ENCODE measurements at regions not wholly inside any gene's neighbourhood (a gene's known extent, or its start where the extent isn't known, plus 50 kb on each side); places are given as distances from the start of the nearest gene placed in this dataset.

- no peak for DNase-seq
Observed at GRCh38 chr5:173785866-173786265, 102.3 kb upstream of the CPEB4 start.

DNA sequence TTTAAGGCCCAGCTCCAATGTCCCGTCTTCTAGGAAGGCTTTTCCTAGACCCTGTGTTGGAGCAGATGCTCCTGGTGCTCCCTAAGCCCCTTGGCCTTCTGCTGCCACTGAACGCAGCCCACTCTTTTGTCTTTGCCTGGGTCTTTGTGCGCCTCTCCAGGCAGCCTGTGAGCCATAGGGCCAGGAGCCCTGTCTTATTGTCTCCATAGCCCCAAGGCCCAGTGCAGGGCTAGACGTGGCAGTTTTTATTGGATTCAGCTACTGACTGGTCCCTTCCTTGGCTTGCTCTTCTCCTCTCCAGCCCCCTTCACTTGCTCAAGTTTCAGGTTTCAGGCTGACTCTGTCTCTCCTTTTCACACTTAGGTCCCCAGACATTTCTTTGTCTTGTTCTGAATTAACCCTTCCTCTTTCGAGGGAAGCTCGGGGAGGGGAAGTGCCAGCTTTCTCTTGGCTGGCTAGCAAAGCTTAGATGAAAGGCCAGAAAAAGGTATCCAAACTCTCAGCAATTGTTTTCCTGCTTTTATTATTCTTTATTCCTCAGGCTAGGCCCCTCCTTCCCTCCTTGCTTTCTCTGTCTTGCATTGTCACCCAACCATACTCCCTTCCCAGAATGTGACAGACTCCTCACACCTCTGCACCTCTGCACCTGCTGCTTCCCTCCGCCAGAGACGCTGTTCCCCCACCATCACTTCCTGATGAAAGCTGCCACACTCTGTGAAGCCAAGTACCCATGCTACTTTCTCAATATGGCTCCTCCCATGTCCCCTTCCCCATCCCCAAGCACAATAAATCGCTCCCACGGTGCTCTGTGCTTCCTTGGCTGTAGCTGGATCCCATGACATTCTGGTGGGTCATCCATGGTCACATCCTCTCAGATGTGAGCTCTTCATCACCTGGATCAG is 101.6 kb upstream of the CPEB4 start:
- no peak for DNase-seq

DNA sequence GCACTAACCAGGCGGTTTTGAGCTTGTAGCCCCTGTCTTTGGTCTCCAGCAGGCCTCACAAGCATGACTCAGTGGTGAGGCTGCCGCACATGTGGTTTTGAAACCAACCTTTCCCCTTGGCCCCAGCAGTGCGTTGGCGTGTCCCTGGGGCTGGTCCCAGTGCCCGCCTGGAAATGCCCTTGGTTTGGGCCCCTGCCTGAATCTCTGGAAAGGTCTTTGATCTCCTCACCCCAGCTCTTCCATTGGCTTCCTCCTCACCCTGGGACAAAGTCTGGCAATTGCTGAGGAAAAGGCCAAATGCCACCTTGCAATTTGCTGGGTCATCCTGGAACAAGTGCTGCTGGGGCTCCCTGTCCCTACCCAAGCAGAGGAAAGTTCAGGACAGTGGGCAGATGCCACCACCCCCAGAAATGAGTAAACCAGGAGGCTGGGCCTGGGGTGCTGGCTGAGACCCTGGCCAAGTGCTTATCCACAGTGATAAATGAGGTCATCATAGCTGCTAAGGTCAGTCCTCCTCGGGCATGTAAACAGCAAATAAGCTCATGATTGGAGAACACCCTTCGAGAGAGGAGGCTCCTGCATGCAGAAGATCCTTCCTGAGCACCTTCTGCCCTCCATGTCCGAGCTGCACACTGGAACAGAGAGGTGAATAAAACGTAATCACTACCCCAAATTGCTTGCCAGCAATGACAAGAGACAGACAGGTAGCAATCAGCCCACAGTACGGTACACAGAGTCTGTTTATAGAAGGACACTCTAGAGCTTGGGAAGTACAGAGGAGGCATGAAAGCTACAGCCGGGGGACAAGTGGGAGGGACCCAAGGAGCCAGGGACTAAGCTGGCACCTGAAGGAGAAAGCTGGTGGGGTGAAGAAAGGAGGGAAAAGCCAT is 98.9 kb upstream of the CPEB4 start:
- no peak for DNase-seq

DNA sequence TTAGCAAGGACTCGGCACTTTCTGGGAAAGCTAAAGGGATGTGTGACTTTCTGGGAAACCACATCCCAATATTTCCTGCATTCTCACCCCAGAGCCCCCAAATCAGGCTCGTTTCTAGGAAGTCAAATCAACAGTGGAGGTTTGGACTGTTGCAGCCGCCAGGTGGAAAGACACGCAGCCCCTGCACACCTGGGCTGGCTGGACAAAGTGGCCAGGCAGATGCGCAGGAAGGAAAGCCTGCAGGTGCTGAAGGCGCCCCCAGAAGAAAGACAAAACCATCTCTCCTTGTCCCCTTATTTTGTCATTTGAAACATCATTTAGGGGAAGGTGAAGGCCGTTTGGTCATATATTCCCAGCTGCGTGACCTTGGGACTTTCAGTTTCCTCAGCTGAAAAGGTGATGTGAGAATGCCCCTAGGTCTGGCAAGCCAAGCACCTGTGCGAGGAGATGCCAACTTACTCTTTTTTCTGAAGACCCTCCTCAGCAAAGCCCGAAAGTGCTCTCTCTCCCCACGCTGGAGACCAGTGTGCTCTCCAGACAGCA is 97.9 kb upstream of the CPEB4 start:
- DNase-seq: no peak

DNA sequence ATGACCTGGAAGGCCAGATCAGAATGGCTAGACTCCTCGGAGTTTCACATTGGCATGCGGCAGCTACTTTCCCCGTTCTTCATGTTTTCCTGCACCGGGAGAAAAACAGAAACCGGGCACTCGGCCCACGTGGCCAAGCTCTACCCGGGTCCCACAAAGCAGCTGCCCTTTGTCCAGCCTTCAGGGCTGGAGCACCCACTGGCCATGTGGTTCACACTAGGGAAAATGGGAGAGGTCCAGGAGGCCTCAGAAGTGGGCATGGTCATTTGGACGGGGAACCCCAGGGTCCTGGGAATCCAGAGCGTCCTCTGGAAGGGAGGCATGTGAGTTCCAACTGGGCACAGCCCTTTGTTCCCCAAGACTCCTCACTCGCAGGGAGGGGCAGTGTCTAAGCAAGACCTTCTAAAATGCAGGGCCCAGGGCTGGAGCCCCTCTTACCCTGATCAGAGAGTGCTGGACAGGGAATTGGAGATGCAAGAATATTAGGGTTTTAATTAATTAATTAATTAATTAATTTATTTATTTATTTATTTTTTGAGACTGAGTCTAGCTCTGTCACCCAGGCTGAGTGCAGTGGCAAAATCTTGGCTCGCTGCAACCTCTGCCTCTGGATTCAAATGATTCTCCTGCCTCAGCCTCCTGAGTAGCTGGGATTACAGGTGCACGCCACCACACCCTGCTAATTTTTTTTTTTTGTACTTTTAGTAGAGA is 97.2 kb upstream of the CPEB4 start:
- no peak for DNase-seq

GRCh38 chr5:173791878-173792277 is 96.3 kb upstream of the CPEB4 start:
- no peak for DNase-seq

DNA sequence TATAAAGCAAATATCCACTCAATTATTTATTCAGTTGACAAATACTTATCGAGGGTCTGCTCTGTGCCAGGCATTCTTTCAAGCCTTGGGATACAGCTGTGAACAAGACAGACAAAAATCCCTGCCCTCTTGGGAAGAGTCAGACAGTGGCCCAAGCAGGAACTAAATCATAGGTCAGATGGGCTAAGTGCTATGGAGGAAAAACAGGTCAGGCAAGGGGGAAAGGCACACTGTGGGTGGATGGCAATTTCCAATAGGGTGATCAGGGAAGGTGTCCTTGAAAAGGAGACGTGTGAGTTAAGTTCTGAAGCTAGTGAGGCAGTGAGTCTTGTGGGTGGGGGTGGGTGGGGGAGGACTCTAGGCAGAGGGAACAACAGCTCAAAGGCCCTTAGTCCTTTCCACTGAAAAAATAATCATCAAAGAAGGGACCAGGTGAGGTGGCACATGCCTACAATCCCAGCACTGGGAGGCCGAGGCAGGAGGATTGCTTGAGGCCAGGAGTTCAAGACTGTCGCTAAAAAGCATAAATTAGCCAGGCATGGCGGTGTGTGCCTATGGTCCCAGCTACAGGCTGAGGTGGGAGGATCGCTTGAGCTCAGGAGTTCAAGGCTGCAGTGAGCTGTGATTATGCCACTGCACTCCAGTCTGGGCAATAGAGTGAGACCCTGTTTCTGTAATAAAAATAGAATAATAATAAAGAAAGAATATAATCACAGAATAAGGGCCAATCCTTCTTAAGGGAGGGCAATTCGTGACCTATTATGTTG is 95.2 kb upstream of the CPEB4 start:
- DNase-seq: no peak

GRCh38 chr5:173793648-173794548 is 94.3 kb upstream of the CPEB4 start:
- no peak for DNase-seq

DNA sequence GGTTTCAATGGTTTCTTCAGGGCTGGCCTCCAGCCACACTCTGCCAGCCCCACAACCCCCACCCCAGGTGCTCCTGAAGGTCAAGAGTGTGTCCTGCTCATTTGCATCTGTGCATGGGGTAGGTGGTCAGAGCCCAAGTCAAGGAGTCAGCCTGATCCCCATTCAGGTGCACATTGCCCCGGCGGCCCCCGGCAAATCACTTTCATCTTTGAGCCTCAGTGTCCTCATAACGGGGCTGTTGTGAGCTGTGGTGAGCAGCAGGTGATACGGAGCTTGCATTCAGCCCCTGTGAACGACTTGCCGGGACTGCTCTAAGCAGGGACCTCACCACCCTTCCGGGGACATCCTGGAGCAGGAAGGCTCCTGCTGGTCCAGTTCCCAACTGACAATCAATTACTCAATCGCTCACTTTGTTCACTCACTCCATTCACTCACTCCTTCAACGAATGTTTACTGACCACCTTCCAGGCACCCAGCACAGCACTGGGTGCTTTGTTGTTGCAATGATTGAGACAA is 93.2 kb upstream of the CPEB4 start:
- DNase-seq: no peak

- DNase-seq: no peak
Observed at GRCh38 chr5:173795601-173796000, 92.5 kb upstream of the CPEB4 start.

GRCh38 chr5:173796721-173797495 is 91.2 kb upstream of the CPEB4 start:
- no peak for DNase-seq

DNA sequence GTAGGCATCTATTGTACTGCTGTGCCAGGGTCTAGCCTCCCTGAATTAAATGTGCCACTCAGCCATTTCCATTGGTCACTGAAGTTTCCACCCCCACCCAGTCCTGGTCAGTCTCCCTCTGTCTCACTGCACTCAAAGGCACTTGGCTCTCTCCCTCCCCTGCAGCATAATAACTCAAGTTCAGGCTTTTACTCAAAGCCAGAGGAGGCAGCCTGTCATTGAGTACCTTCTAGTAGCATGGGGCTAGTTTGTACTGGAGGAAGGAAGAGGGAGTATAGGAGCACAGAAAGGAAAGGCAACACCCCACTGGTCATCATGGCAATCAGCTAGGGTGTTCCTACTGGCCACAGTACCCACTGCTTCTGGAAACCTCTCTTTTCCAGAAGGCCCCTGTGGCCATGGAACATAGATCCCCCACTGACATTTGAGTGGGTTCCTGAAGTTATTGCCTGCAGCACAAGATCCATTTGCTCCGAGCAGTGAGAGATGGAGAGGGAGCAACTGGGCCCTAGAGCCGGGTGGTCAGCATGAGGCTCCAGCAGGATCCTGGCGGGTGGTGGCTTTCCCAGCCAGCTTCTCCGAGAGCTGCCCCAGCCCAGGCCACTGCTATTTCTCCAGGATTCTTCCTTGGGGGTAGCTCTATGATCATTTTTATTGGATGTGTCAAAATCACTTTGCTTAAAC is 89.9 kb upstream of the CPEB4 start:
- no peak for DNase-seq

GRCh38 chr5:173800340-173800739 is 87.8 kb upstream of the CPEB4 start:
- no peak for DNase-seq

DNA sequence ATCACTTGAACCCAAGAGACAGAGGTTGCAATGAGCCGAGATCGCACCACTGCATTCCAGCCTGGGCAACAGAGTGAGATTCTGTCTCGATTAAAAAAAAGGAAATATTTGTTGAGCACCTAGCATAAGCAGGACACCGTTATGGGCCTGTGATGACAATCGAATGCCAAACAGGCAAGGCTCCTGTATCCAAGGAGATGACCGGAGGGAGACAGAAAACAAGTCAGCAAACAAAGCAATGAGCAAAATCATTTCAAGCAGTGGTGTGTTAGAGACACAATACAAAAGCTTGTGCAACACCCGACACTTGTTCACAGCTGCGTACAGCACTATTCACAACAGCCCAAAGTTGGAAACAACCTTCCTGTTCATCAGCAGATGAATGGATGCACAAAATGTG is 87.1 kb upstream of the CPEB4 start:
- no peak for DNase-seq

- no peak for DNase-seq
Observed at GRCh38 chr5:173802670-173803165, 85.4 kb upstream of the CPEB4 start.

DNA sequence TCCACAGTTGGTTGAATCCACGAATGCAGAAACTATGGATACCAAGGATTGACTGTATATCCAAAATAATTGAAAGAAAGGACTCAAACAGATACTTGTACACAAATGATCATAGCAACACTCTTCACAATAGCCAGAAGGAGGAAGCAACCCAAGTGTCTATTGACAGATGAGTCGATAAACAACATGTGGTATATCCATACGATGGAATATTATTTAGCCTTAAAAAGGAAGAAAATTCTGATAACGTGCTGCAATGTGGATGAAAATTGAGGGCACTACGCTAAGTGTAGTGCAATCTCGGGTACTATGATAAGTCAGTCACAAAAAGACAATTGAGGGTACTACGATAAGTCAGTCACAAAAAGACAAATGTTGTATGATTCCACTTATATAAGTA is 83.6 kb upstream of the CPEB4 start:
- no peak for DNase-seq

DNA sequence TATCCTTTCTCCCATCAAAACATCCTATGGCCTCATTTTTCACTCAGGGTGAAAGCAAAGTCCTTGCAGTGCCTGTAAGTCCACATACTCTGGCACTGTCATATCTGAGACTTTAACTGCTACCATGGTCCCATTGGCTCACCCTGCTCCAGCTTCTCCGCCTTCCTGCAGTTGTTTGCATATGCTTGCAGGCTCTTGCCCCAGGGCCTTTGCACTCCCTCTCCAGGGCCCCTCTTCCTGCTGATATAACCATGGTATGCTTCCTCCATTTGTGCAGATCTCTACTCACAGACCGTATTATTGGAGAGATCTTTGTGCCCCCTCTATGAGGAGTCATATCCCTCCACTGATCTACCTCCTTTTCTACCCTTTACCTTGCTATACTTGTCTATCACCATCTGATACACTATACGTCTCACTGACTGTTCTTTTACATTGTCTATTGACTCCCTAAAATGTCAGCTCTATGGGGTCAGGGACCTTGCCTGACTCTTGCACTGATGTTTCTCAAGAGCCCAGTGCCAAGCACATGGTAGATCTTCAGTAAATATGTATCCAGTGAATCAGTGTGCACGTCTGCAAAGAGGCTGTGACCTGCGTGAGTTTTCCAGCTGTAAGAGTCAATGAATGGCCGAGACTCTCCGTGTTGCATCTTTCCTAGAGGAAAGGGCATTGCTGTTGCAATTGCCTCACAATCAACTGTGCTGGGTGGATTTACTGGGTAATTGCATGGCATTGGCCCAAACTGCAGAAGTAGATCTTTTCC is 81.7 kb upstream of the CPEB4 start:
- no peak for DNase-seq

DNA sequence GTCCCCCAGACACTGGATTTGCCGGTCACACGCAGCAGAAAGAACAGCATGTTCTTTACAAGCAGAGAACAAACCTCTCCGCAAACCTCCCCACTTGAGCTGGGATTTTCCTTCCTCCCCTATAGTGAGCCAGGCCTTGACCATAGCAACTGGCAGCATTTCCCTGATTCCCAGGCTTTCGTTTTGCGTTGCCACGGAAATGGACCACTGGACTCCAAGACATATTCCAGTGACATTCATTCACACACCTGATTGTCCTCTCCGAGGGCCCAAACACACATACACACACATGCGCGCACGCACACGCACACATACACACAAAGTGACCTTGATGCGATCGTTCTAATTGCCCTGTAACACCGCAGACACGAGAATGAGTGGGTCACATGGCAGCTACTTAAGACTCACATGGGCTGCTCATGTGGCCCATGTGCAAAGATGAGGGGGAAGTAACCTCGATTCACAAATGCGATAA is 80.9 kb upstream of the CPEB4 start:
- no peak for DNase-seq
